OCI-LY7 (cell line): ENCODE measurements at regions not wholly inside any gene's neighbourhood (a gene's known extent, or its start where the extent isn't known, plus 50 kb on each side); places are given as distances from the start of the nearest gene placed in this dataset.
A peak's percentile ranks its signal among the peaks of the same experiment; 100 is the strongest.

Experiments
- BruUV-seq: library from RNA; stranded (reverse); fragments of 400-500 nt; replicated peaks from 2 replicates; lab custom pipeline; 2021; lab: Mats Ljungman, UMichigan
- CTCF ChIA-PET: fragments of 300-600 bp; sonication (Branson Sonifier 250); formaldehyde crosslinking; loops from one replicate; lab custom pipeline; 2022; ENCODE audit warnings: antibody characterized with exemption; ENCODE audit not compliant: unreplicated experiment; lab: Charles Lee
- POLR2A ChIA-PET: fragments of 300-600 bp; sonication (Branson Sonifier 250); formaldehyde crosslinking; loops from one replicate; lab custom pipeline; 2022; ENCODE audit warnings: antibody characterized with exemption; lab: Charles Lee
- DNase-seq: peaks from one replicate; pipeline ENCODE4 v3.0.0-alpha.2; 2015; ENCODE audit warnings: low spot score
- H2AFZ ChIP-seq: fragments of 200-600 bp; sonication (generic), shearing (Covaris generic); 2 replicates; pipeline ENCODE4 v1.6.1; 2014; ENCODE audit warnings: mild to moderate bottlenecking, antibody characterized with exemption, low read length, moderate library complexity
- H3K27ac ChIP-seq: fragments of 200-600 bp; sonication (generic); 2 replicates; pipeline ENCODE4 v1.5.1; 2014; ENCODE audit warnings: mixed run types, low read depth, mild to moderate bottlenecking, moderate library complexity, low read length, inconsistent platforms; ENCODE audit not compliant: poor library complexity, severe bottlenecking
- H3K36me3 ChIP-seq: fragments of 200-600 bp; sonication (generic); 2 replicates; pipeline ENCODE4 v1.6.1; 2014; ENCODE audit warnings: mild to moderate bottlenecking, antibody characterized with exemption, low read length, moderate library complexity, mixed read lengths; ENCODE audit not compliant: insufficient read depth
- H3K4me1 ChIP-seq: fragments of 200-600 bp; sonication (generic); 2 replicates; pipeline ENCODE4 v1.5.1; 2014; ENCODE audit warnings: mild to moderate bottlenecking, low read length; ENCODE audit not compliant: insufficient read depth, poor library complexity, severe bottlenecking
- H3K4me2 ChIP-seq: fragments of 200-600 bp; sonication (generic); 2 replicates; pipeline ENCODE4 v1.6.1; 2014; ENCODE audit warnings: mild to moderate bottlenecking, low read length
- H3K4me3 ChIP-seq: fragments of 200-600 bp; sonication (generic); 2 replicates; pipeline ENCODE4 v1.5.1; 2014; ENCODE audit warnings: mild to moderate bottlenecking, low read depth, low read length; ENCODE audit not compliant: poor library complexity, severe bottlenecking
- H3K79me2 ChIP-seq: fragments of 200-600 bp; sonication (generic); 2 replicates; pipeline ENCODE4 v1.6.1; 2016; ENCODE audit warnings: low read depth, mild to moderate bottlenecking, low read length, moderate library complexity, mixed read lengths; ENCODE audit not compliant: insufficient read depth
- H3K9me2 ChIP-seq: fragments of 200-600 bp; sonication (generic); 2 replicates; pipeline ENCODE4 v1.6.1; 2016; ENCODE audit warnings: mild to moderate bottlenecking, low read length, mixed read lengths; ENCODE audit not compliant: insufficient read depth
- H3K9me3 ChIP-seq: fragments of 200-600 bp; sonication (generic); 2 replicates; pipeline ENCODE4 v1.6.1; 2014; ENCODE audit warnings: mild to moderate bottlenecking, mixed run types, low read length, mixed read lengths
- H4K20me1 ChIP-seq: fragments of 200-600 bp; sonication (generic); 2 replicates; pipeline ENCODE4 v1.6.1; 2014; ENCODE audit warnings: mild to moderate bottlenecking, antibody characterized with exemption, low read length, moderate library complexity, mixed read lengths; ENCODE audit not compliant: insufficient read depth
- CTCF ChIP-seq: fragments of 200-600 bp; sonication (generic); conservative IDR thresholded peaks from 2 replicates; pipeline ENCODE4 v1.5.1; 2014; ENCODE audit warnings: mild to moderate bottlenecking, antibody characterized with exemption, low read length, moderate library complexity, mixed read lengths
- EZH2phosphoT487 ChIP-seq: fragments of 200-600 bp; sonication (generic); IDR thresholded peaks from 2 replicates; pipeline ENCODE4 v1.6.1; 2018; ENCODE audit warnings: low read depth, borderline replicate concordance, mild to moderate bottlenecking, mixed run types, antibody characterized with exemption, low read length, moderate library complexity, mixed read lengths
- intact Hi-C: fragments of 100-400 bp; cut with micrococcal nuclease; formaldehyde crosslinking; loops from one replicate; pipeline ENCODE4 v1.10.0; 2022; ENCODE audit not compliant: unreplicated experiment

GRCh38 chr6:169869301-169869700, 117.9 kb downstream of the ERMARD start:
- intact Hi-C loops = loop anchor here (2.0 kb wide), 1 partner anchor 80 kb away; no protein-coding TSS in a partner anchor
- Histone ChIP-seq H3K27ac (no peak overlapping the region), H4K20me1 (no peaks in the 10 kb centered on the region), H2AFZ (no peak overlapping the region), H3K9me2 (no peaks in the 10 kb centered on the region), H3K79me2 (no peaks in the 10 kb centered on the region), H3K36me3 (no peaks in the 10 kb centered on the region), H3K4me1 (peaks cover 30% of the 10 kb centered on the region), H3K9me3 (peaks cover 6% of the 10 kb centered on the region; the same call in 1 of the 2 replicates), H3K4me2 (no peak overlapping the region), H3K4me3 (no peak overlapping the region)
- no TSS peak for BruUV-seq
- TF ChIP-seq CTCF = no peak
- no peak for TF ChIP-seq EZH2phosphoT487
- no peak for DNase-seq
- ChIA-PET CTCF (interaction anchor here (0.9 kb wide), 1 partner anchor 82 kb away, joined by 3 read pairs; no protein-coding TSS in a partner anchor), POLR2A (interaction anchor here (0.7 to 1.7 kb wide), 5 partner anchors 12 to 87 kb away, joined by 3 to 4 read pairs (median 3); no protein-coding TSS in a partner anchor)

- peak overlapping the region; percentile 41 for H3K27ac ChIP-seq
- peak; percentile 83 for DNase-seq
- POLR2A ChIA-PET = interaction anchor here (0.6 to 1.7 kb wide), 6 partner anchors 13 to 721 kb away, joined by 3 to 4 read pairs (median 3); no protein-coding TSS in a partner anchor
- intact Hi-C loops = loop anchor here (1.0 to 2.0 kb wide), 2 partner anchors 80 to 91 kb away; no protein-coding TSS in a partner anchor
- H3K4me2 ChIP-seq = peak overlapping the region; percentile 21; the same call in 1 of the 2 replicates
- H3K4me3 ChIP-seq = no peak overlapping the region
- peaks cover 6% of the 10 kb centered on the region; the same call in 1 of the 2 replicates for H3K9me3 ChIP-seq
- H2AFZ ChIP-seq = peak overlapping the region; percentile 46
- BruUV-seq = no TSS peak
- peaks cover 38% of the 10 kb centered on the region for H3K4me1 ChIP-seq
- no peaks in the 10 kb centered on the region for H3K9me2 ChIP-seq
- no peaks in the 10 kb centered on the region for H3K36me3 ChIP-seq
- H3K79me2 ChIP-seq = no peaks in the 10 kb centered on the region
- TF ChIP-seq EZH2phosphoT487 = no peak
- TF ChIP-seq CTCF = no peak
- CTCF ChIA-PET = interaction anchor here (1.3 kb wide), 1 partner anchor 78 kb away, joined by 3 read pairs; no protein-coding TSS in a partner anchor
- no peaks in the 10 kb centered on the region for H4K20me1 ChIP-seq
Measured at GRCh38 chr6:169868458-169868857, 117.0 kb downstream of the ERMARD start.

- no peaks in the 10 kb centered on the region for H3K36me3 ChIP-seq
- intact Hi-C loops = loop anchor here (1.0 to 2.0 kb wide), 2 partner anchors 81 to 92 kb away; no protein-coding TSS in a partner anchor
- DNase-seq = no peak
- H3K27ac ChIP-seq = no peak overlapping the region
- peaks cover 39% of the 10 kb centered on the region for H3K4me1 ChIP-seq
- H3K4me3 ChIP-seq = no peak overlapping the region
- no peak overlapping the region for H3K4me2 ChIP-seq
- H2AFZ ChIP-seq = peak overlapping the region; percentile 46; the same call in 1 of the 2 replicates
- H3K9me2 ChIP-seq = no peaks in the 10 kb centered on the region
- ChIA-PET POLR2A (interaction anchor here (0.5 to 1.5 kb wide), 6 partner anchors 25 to 721 kb away, joined by 3 read pairs; no protein-coding TSS in a partner anchor), CTCF (interaction anchor here (1.3 kb wide), 1 partner anchor 77 kb away, joined by 3 read pairs; no protein-coding TSS in a partner anchor)
- H4K20me1 ChIP-seq = no peaks in the 10 kb centered on the region
- no peaks in the 10 kb centered on the region for H3K79me2 ChIP-seq
- peaks cover 6% of the 10 kb centered on the region; the same call in 1 of the 2 replicates for H3K9me3 ChIP-seq
- no peak for TF ChIP-seq EZH2phosphoT487
- no peak for TF ChIP-seq CTCF
- no TSS peak for BruUV-seq
Measured at GRCh38 chr6:169867751-169868191, 116.3 kb downstream of the ERMARD start.
